A673 (cell line): ENCODE measurements at regions not wholly inside any gene's neighbourhood (a gene's known extent, or its start where the extent isn't known, plus 50 kb on each side); places are given as distances from the start of the nearest gene placed in this dataset.

ENCODE experiments used
- EZH2 ChIP-seq: fragments of 200-600 bp; sonication (generic); IDR thresholded peaks from 2 replicates; pipeline ENCODE4 v1.6.1; 2017; ENCODE audit warnings: borderline replicate concordance, low read depth, mild to moderate bottlenecking, mixed read lengths, antibody characterized with exemption, low read length; ENCODE audit not compliant: poor library complexity, severe bottlenecking
- TF ChIP-seq, protein P1 (sequence below): fragments of 300-800, 200-600 bp; sonication (generic); conservative IDR thresholded peaks from 2 replicates; pipeline ENCODE4 v1.5.1; 2017; ENCODE audit warnings: low read depth, mild to moderate bottlenecking, antibody characterized with exemption, low read length, moderate library complexity, mixed read lengths

DNA sequence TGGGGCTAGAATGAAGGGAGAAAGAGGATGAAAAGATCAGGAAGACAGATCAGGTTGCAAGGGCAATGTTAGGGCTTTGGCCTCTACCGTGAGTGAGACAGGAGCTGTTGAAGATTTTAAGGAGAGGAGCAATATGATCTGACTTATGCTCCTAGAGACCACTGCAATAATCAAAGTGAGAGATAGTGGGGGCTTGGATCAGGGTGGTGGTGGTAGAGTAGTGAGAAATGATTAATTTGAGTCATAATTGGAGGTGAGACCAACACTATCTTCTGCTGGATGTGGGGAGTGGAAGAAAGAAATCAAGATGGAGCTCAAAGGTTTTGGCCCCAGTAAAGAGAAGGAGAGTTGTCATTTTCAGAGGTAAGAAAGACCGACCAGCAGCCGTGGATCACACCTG lies 140.7 kb upstream of the TMEM170B start:
- TF ChIP-seq, protein P1, sequence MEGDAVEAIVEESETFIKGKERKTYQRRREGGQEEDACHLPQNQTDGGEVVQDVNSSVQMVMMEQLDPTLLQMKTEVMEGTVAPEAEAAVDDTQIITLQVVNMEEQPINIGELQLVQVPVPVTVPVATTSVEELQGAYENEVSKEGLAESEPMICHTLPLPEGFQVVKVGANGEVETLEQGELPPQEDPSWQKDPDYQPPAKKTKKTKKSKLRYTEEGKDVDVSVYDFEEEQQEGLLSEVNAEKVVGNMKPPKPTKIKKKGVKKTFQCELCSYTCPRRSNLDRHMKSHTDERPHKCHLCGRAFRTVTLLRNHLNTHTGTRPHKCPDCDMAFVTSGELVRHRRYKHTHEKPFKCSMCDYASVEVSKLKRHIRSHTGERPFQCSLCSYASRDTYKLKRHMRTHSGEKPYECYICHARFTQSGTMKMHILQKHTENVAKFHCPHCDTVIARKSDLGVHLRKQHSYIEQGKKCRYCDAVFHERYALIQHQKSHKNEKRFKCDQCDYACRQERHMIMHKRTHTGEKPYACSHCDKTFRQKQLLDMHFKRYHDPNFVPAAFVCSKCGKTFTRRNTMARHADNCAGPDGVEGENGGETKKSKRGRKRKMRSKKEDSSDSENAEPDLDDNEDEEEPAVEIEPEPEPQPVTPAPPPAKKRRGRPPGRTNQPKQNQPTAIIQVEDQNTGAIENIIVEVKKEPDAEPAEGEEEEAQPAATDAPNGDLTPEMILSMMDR: no peak
- TF ChIP-seq EZH2: no peak
